Effector memory CD4-positive, alpha-beta T cell (primary cell): ENCODE measurements at regions not wholly inside any gene's neighbourhood (a gene's known extent, or its start where the extent isn't known, plus 50 kb on each side); places are given as distances from the start of the nearest gene placed in this dataset.
"Not testable (repeated sequence)": the region's sequence is repeated elsewhere in the genome, so short reads cannot be mapped to it uniquely, and the experiment has no call there.

Experiments used
- DNase-seq, 3 donors: peaks; one replicate each; pipeline ENCODE4 v3.0.0-alpha.2; 2020
- H3K27ac ChIP-seq: 2 replicates; pipeline ENCODE4 v1.7.0; 2013; ENCODE audit warnings: mild to moderate bottlenecking, low read length, moderate library complexity; ENCODE audit not compliant: insufficient read depth, poor library complexity, severe bottlenecking
- H3K27me3 ChIP-seq: replicated peaks from 2 replicates; pipeline ENCODE4 v1.7.0; 2013; ENCODE audit warnings: mild to moderate bottlenecking, low read length; ENCODE audit not compliant: insufficient read depth, control insufficient read depth, poor library complexity, severe bottlenecking
- H3K36me3 ChIP-seq: 2 replicates; pipeline ENCODE4 v1.7.0; 2013; ENCODE audit warnings: mild to moderate bottlenecking, low read length, moderate library complexity; ENCODE audit not compliant: control insufficient read depth, insufficient read depth
- H3K4me1 ChIP-seq: 2 replicates; pipeline ENCODE4 v1.7.0; 2013; ENCODE audit warnings: low read length, mild to moderate bottlenecking; ENCODE audit not compliant: control insufficient read depth, insufficient read depth, poor library complexity, severe bottlenecking
- H3K4me3 ChIP-seq: 2 replicates; pipeline ENCODE4 v1.7.0; 2013; ENCODE audit warnings: low read length, low read depth, mild to moderate bottlenecking; ENCODE audit not compliant: insufficient read depth, poor library complexity, severe bottlenecking
- H3K9me3 ChIP-seq: 2 replicates; pipeline ENCODE4 v1.7.0; 2013; ENCODE audit warnings: mild to moderate bottlenecking, low read length, moderate library complexity; ENCODE audit not compliant: control insufficient read depth

GRCh38 chr22:22369964-22370270 lies 125.3 kb downstream of the VPREB1 start:
- no peak overlapping the region for H3K27ac ChIP-seq
- no peaks in the 10 kb centered on the region for H3K36me3 ChIP-seq
- H3K9me3 ChIP-seq: no peaks in the 10 kb centered on the region
- no peak for DNase-seq
- H3K4me1 ChIP-seq: no peaks in the 10 kb centered on the region
- no peak overlapping the region for H3K4me3 ChIP-seq
- peaks cover 2% of the 10 kb centered on the region for H3K27me3 ChIP-seq

GRCh38 chr22:22371031-22371541 lies 126.5 kb downstream of the VPREB1 start:
- no peak for DNase-seq
- H3K4me1 ChIP-seq: no peaks in the 10 kb centered on the region
- H3K27ac ChIP-seq: no peak overlapping the region
- H3K9me3 ChIP-seq: no peaks in the 10 kb centered on the region
- no peaks in the 10 kb centered on the region for H3K36me3 ChIP-seq
- peaks cover 2% of the 10 kb centered on the region for H3K27me3 ChIP-seq
- H3K4me3 ChIP-seq: no peak overlapping the region

- H3K4me3 ChIP-seq: no peak overlapping the region
- no peaks in the 10 kb centered on the region for H3K9me3 ChIP-seq
- peaks cover 2% of the 10 kb centered on the region for H3K27me3 ChIP-seq
- DNase-seq: no peak
- H3K4me1 ChIP-seq: no peaks in the 10 kb centered on the region
- H3K27ac ChIP-seq: no peak overlapping the region
- no peaks in the 10 kb centered on the region for H3K36me3 ChIP-seq
Observed at GRCh38 chr22:22372086-22372485, 127.5 kb downstream of the VPREB1 start.

GRCh38 chr22:22374163-22374562 lies 129.6 kb downstream of the VPREB1 start:
- Histone ChIP-seq H3K27ac (no peak overlapping the region), H3K4me1 (no peaks in the 10 kb centered on the region), H3K36me3 (no peaks in the 10 kb centered on the region), H3K27me3 (no peaks in the 10 kb centered on the region), H3K9me3 (no peaks in the 10 kb centered on the region), H3K4me3 (no peak overlapping the region)
- no peak for DNase-seq

GRCh38 chr22:22374579-22374978 lies 130.0 kb downstream of the VPREB1 start:
- Histone ChIP-seq H3K4me1 (no peaks in the 10 kb centered on the region), H3K36me3 (no peaks in the 10 kb centered on the region), H3K27me3 (no peaks in the 10 kb centered on the region), H3K4me3 (no peak overlapping the region), H3K9me3 (no peaks in the 10 kb centered on the region), H3K27ac (no peak overlapping the region)
- no peak for DNase-seq

GRCh38 chr22:22375576-22376351 lies 131.2 kb downstream of the VPREB1 start:
- no peak for DNase-seq
- no peaks in the 10 kb centered on the region for H3K9me3 ChIP-seq
- no peak overlapping the region for H3K27ac ChIP-seq
- H3K4me1 ChIP-seq: no peaks in the 10 kb centered on the region
- no peaks in the 10 kb centered on the region for H3K27me3 ChIP-seq
- H3K4me3 ChIP-seq: no peak overlapping the region
- H3K36me3 ChIP-seq: no peaks in the 10 kb centered on the region

- no peak for DNase-seq
Observed at GRCh38 chr22:22376352-22376706, 131.7 kb downstream of the VPREB1 start.

GRCh38 chr22:22376884-22377283 lies 131.7 kb downstream of the ZNF280B start:
- not testable (repeated sequence) for DNase-seq, H3K9me3 ChIP-seq, H3K4me3 ChIP-seq, H3K27ac ChIP-seq, H3K4me1 ChIP-seq, H3K27me3 ChIP-seq, H3K36me3 ChIP-seq

More at GRCh38 chr22:22376352-22376706, 131.7 kb downstream of the VPREB1 start:
- Histone ChIP-seq H3K36me3 (no peaks in the 10 kb centered on the region), H3K27ac (no peak overlapping the region), H3K4me3 (no peak overlapping the region), H3K9me3 (no peaks in the 10 kb centered on the region), H3K27me3 (no peaks in the 10 kb centered on the region), H3K4me1 (no peaks in the 10 kb centered on the region)

GRCh38 chr22:22377335-22377734 lies 131.2 kb downstream of the ZNF280B start:
- no peaks in the 10 kb centered on the region for H3K36me3 ChIP-seq
- H3K27me3 ChIP-seq: no peaks in the 10 kb centered on the region
- H3K4me3 ChIP-seq: no peak overlapping the region
- H3K9me3 ChIP-seq: no peaks in the 10 kb centered on the region
- no peak overlapping the region for H3K27ac ChIP-seq
- H3K4me1 ChIP-seq: no peaks in the 10 kb centered on the region
- DNase-seq: no peak

- Histone ChIP-seq H3K36me3 (no peaks in the 10 kb centered on the region), H3K9me3 (no peaks in the 10 kb centered on the region), H3K4me3 (no peak overlapping the region), H3K27me3 (no peaks in the 10 kb centered on the region), H3K4me1 (no peaks in the 10 kb centered on the region), H3K27ac (no peak overlapping the region)
- DNase-seq: no peak
Observed at GRCh38 chr22:22378446-22379415, 129.8 kb downstream of the ZNF280B start.
